ENCODE measurements at regions not wholly inside any gene's neighbourhood (a gene's known extent, or its start where the extent isn't known, plus 50 kb on each side); places are given as distances from the start of the nearest gene placed in this dataset.
A peak's percentile ranks its signal among the peaks of the same experiment; 100 is the strongest.

GRCh38 chr2:34416856-34417255 lies 817.8 kb upstream of the FAM98A start:
- no peak for DNase-seq (ENCODE audit: low read depth)

GRCh38 chr2:34414856-34415255 lies 815.8 kb upstream of the FAM98A start:
- DNase-seq (ENCODE audit: low read depth) = no peak

- DNase-seq (ENCODE audit: low read depth) = peak; percentile 24
These were observed 809.0 kb upstream of the FAM98A start for GRCh38 chr2:34408100-34408499.

- DNase-seq (ENCODE audit: low read depth) = no peak
These were observed 804.4 kb upstream of the FAM98A start for GRCh38 chr2:34403512-34403911.

GRCh38 chr2:34402376-34402775 lies 803.3 kb upstream of the FAM98A start:
- no peak for DNase-seq (ENCODE audit: low read depth)

GRCh38 chr2:34401186-34401585 lies 802.1 kb upstream of the FAM98A start:
- peak; percentile 67 for DNase-seq (ENCODE audit: low read depth)

GRCh38 chr2:34388446-34388845 lies 789.3 kb upstream of the FAM98A start:
- no peak for DNase-seq (ENCODE audit: low read depth)

GRCh38 chr2:34387536-34387935 lies 788.4 kb upstream of the FAM98A start:
- DNase-seq (ENCODE audit: low read depth) = no peak

- no peak for DNase-seq (ENCODE audit: low read depth)
These were observed 780.5 kb upstream of the FAM98A start for GRCh38 chr2:34379586-34379985.

- DNase-seq (ENCODE audit: low read depth) = no peak
These were observed 774.6 kb upstream of the FAM98A start for GRCh38 chr2:34373586-34374233.

- no peak for DNase-seq (ENCODE audit: low read depth)
These were observed 773.9 kb upstream of the FAM98A start for GRCh38 chr2:34372967-34373366.

- no peak for DNase-seq (ENCODE audit: low read depth)
These were observed 772.6 kb upstream of the FAM98A start for GRCh38 chr2:34371711-34372110.

GRCh38 chr2:34368304-34368703 lies 769.2 kb upstream of the FAM98A start:
- no peak for DNase-seq (ENCODE audit: low read depth)

- no peak for DNase-seq (ENCODE audit: low read depth)
These were observed 766.8 kb upstream of the FAM98A start for GRCh38 chr2:34365932-34366331.

GRCh38 chr2:34365512-34365911 lies 766.4 kb upstream of the FAM98A start:
- DNase-seq (ENCODE audit: low read depth) = no peak

GRCh38 chr2:34353509-34354113 lies 754.5 kb upstream of the FAM98A start:
- DNase-seq (ENCODE audit: low read depth) = no peak

- DNase-seq (ENCODE audit: low read depth) = no peak
These were observed 750.4 kb upstream of the FAM98A start for GRCh38 chr2:34349527-34349926.

- no peak for DNase-seq (ENCODE audit: low read depth)
These were observed 745.9 kb upstream of the FAM98A start for GRCh38 chr2:34345030-34345429.

GRCh38 chr2:34340307-34340706 lies 741.2 kb upstream of the FAM98A start:
- DNase-seq (ENCODE audit: low read depth) = no peak

- no peak for DNase-seq (ENCODE audit: low read depth)
These were observed 738.6 kb upstream of the FAM98A start for GRCh38 chr2:34337735-34338134.

- no peak for DNase-seq (ENCODE audit: low read depth)
These were observed 733.7 kb upstream of the FAM98A start for GRCh38 chr2:34332813-34333212.

- DNase-seq (ENCODE audit: low read depth) = no peak
These were observed 721.0 kb upstream of the FAM98A start for GRCh38 chr2:34320056-34320455.

- DNase-seq (ENCODE audit: low read depth) = no peak
These were observed 718.7 kb upstream of the FAM98A start for GRCh38 chr2:34317797-34318196.

- DNase-seq (ENCODE audit: low read depth) = no peak
These were observed 717.7 kb upstream of the FAM98A start for GRCh38 chr2:34316788-34317187.

Data from RPMI7951 (cell line).